ENCODE measurements at regions not wholly inside any gene's neighbourhood (a gene's known extent, or its start where the extent isn't known, plus 50 kb on each side); places are given as distances from the start of the nearest gene placed in this dataset.

- TF ChIP-seq, protein P1, sequence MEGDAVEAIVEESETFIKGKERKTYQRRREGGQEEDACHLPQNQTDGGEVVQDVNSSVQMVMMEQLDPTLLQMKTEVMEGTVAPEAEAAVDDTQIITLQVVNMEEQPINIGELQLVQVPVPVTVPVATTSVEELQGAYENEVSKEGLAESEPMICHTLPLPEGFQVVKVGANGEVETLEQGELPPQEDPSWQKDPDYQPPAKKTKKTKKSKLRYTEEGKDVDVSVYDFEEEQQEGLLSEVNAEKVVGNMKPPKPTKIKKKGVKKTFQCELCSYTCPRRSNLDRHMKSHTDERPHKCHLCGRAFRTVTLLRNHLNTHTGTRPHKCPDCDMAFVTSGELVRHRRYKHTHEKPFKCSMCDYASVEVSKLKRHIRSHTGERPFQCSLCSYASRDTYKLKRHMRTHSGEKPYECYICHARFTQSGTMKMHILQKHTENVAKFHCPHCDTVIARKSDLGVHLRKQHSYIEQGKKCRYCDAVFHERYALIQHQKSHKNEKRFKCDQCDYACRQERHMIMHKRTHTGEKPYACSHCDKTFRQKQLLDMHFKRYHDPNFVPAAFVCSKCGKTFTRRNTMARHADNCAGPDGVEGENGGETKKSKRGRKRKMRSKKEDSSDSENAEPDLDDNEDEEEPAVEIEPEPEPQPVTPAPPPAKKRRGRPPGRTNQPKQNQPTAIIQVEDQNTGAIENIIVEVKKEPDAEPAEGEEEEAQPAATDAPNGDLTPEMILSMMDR (conservative IDR thresholded peaks at IDR 0.05) = no peak
- TF ChIP-seq EZH2 (IDR thresholded peaks at IDR 0.05; ENCODE audit: low read depth) = no peak
Measured at GRCh38 chr20:10990625-10991382, 317.0 kb upstream of the JAG1 start.
